HUES6 (cell line): ENCODE measurements at regions not wholly inside any gene's neighbourhood (a gene's known extent, or its start where the extent isn't known, plus 50 kb on each side); places are given as distances from the start of the nearest gene placed in this dataset.

Experiments
- H3K27ac ChIP-seq: 2 replicates; pipeline ENCODE4 v1.7.0; 2013; ENCODE audit warnings: low read depth, mild to moderate bottlenecking, low read length, inconsistent platforms
- H3K27me3 ChIP-seq: 2 replicates; pipeline ENCODE4 v1.6.1; 2013; ENCODE audit warnings: low read length; ENCODE audit not compliant: control insufficient read depth, insufficient read depth
- H3K36me3 ChIP-seq: 2 replicates; pipeline ENCODE4 v1.6.1; 2013; ENCODE audit warnings: low read length; ENCODE audit not compliant: control insufficient read depth, insufficient read depth
- H3K4me1 ChIP-seq: 2 replicates; pipeline ENCODE4 v1.6.1; 2013; ENCODE audit warnings: low read length; ENCODE audit not compliant: control insufficient read depth, insufficient read depth
- H3K4me3 ChIP-seq: 2 replicates; pipeline ENCODE4 v1.5.1; 2013; ENCODE audit warnings: low read depth, low read length
- H3K9ac ChIP-seq: one replicate; pipeline ENCODE4 v1.6.1; 2013; ENCODE audit warnings: mild to moderate bottlenecking, low read length
- H3K9me3 ChIP-seq: 2 replicates; pipeline ENCODE4 v1.6.1; 2013; ENCODE audit warnings: low read depth, low read length; ENCODE audit not compliant: control insufficient read depth, insufficient read depth

DNA sequence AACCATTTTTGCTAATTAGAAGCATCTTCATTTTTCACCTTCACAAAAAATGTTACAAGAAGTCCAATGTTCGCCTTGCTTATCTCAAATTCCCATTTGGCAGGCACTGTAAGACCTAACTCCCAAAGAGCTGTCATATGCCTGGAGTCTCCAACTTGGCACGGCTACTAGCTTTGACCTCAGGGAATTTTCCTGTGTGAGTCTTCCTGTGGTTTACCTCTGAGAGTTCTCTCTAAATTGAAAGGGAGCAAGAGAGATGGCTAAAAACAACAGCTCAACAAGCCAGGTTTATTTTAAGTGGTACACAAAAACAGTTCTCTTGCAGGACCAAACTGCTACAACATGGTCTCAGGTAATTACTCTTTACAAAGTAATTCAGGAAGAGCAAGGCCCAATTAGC, 756.0 kb upstream of the ADGRL2 start:
- Histone ChIP-seq H3K9ac (no peak overlapping the region), H3K36me3 (no peaks in the 10 kb centered on the region)

DNA sequence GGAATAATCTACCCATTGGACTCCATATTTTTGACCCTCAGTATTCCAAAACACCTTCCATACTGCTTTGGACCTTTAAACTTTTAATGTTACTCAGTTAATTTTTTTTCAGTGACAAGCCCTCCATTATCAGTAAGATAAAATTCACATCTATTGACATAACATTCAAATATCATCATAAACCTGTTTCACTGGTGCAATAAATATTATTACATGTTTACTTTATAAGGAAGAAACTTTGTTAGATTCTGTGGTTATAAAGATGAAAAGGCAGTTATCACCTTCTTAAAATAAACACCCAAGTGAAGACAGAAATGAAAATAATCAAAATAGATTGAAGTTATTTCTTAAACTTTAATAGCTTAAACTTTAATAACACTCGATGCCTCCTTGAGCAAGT, 758.5 kb upstream of the ADGRL2 start:
- Histone ChIP-seq H3K36me3 (no peaks in the 10 kb centered on the region), H3K9me3 (no peaks in the 10 kb centered on the region), H3K9ac (no peak overlapping the region), H3K4me3 (no peak overlapping the region), H3K4me1 (peaks cover 12% of the 10 kb centered on the region; the same call in 1 of the 2 replicates), H3K27me3 (no peaks in the 10 kb centered on the region), H3K27ac (no peak overlapping the region)

More for the DNA sequence above, 756.0 kb upstream of the ADGRL2 start:
- H3K9me3 ChIP-seq: no peaks in the 10 kb centered on the region
- peaks cover 12% of the 10 kb centered on the region; the same call in 1 of the 2 replicates for H3K4me1 ChIP-seq
- no peak overlapping the region for H3K27ac ChIP-seq
- H3K4me3 ChIP-seq: no peak overlapping the region
- no peaks in the 10 kb centered on the region for H3K27me3 ChIP-seq

DNA sequence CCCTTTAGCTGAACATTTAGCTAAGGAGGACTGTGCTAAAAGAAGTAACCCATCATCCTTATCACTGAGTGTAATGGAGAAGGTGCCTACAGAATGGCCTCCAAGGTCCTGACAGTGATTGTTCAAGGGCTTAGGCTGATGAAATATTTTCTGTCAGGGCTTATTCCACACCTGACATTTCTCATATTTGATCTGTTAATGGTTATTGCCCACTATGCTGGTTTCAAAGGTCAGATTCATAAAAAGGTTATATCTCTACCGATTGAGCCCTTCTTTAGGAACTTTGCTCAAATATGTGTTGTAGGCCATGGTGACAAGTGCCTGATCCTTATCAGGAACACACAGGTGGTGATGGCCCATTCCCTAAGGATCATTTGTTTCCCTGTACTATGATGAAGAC, 766.4 kb upstream of the ADGRL2 start:
- Histone ChIP-seq H3K9ac (no peak overlapping the region), H3K4me1 (no peaks in the 10 kb centered on the region), H3K9me3 (no peaks in the 10 kb centered on the region), H3K27ac (no peak overlapping the region), H3K36me3 (no peaks in the 10 kb centered on the region), H3K27me3 (no peaks in the 10 kb centered on the region), H3K4me3 (no peak overlapping the region)

DNA sequence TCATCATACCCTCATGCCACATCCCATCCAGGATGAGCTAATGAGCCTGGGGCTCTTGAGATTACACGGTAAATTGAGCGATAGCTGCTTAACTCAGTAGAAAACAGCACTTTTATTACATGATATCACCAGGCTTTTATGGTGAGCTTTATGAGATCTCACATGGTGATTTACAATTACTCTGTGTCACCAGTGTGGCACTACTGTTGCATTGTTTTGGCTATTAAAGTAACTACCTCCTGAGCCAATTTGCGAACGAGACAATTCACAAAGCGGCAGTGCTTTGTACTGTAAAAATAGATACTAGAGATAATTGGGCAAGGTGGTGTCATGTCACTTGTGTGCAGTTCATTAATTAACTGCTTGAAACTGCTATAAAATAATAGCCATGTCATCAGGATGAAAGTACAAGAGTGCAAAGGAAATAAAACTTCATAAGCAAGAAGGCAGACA, 767.7 kb upstream of the ADGRL2 start:
- no peak overlapping the region for H3K27ac ChIP-seq

DNA sequence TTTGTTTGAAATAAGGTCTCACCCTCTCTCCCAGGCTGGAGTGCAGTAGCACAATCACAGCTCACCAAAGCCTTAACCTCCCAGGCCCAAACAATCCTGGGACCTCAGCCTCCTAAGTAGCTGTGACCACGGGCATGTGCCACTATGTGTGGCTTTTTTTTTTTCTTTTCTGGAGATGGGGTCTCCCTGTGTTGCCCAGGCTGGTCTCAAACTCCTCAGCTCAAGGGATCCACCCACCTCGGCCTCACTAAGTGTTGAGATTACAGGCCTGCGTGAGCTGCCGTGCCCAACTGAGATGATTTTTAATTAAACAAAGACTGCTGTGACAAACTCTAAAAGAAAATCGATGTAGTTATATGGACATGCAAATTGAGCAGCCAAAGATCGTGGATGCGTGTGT, 768.4 kb upstream of the ADGRL2 start:
- Histone ChIP-seq H3K27me3 (no peaks in the 10 kb centered on the region), H3K9ac (no peak overlapping the region), H3K4me3 (no peak overlapping the region), H3K27ac (no peak overlapping the region), H3K9me3 (no peaks in the 10 kb centered on the region), H3K36me3 (no peaks in the 10 kb centered on the region), H3K4me1 (no peaks in the 10 kb centered on the region)

More for the DNA sequence above, 767.7 kb upstream of the ADGRL2 start:
- Histone ChIP-seq H3K27me3 (no peaks in the 10 kb centered on the region), H3K9ac (no peak overlapping the region), H3K36me3 (no peaks in the 10 kb centered on the region), H3K4me3 (no peak overlapping the region), H3K9me3 (no peaks in the 10 kb centered on the region), H3K4me1 (no peaks in the 10 kb centered on the region)

DNA sequence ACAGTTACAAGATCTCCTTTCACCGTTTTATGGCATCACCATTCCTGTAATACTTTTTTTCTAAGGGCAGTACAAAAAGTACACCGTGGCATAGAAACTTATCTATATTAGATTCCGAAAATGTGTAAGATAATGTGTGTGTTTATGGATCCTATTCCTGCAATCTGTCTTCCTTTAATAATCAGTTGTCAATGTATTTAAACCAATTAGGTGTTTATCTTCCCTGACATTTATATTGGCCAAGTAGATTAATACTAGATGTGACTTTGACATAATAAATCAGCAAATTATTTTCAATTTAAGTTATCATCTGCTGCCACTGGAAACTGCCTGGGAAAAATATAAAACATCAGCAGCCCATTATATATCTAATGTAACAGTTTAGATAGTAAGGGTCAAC, 770.3 kb upstream of the ADGRL2 start:
- Histone ChIP-seq H3K9ac (no peak overlapping the region), H3K9me3 (no peaks in the 10 kb centered on the region), H3K27ac (no peak overlapping the region), H3K36me3 (no peaks in the 10 kb centered on the region), H3K4me3 (no peak overlapping the region), H3K27me3 (no peaks in the 10 kb centered on the region), H3K4me1 (no peaks in the 10 kb centered on the region)

DNA sequence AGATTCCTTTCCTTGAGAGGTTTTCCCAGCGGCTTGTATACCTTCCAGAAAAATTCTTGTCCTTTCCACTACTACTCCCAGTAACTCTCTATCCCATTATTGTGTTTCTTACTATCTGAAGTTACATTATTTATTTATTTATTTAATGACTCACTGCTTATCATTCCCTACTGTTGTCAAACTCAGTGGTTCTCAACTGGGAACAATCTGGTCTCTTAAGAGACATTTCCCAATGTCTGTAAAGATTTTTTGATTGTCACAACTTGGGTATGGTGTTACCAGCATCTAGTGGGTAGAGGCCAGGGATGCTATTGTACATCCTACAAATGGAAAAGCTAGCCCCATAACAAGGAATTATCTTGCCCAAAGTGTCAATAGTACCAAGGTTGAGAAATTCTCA, 771.5 kb upstream of the ADGRL2 start:
- Histone ChIP-seq H3K4me3 (no peak overlapping the region), H3K27ac (no peak overlapping the region), H3K4me1 (no peaks in the 10 kb centered on the region), H3K9me3 (no peaks in the 10 kb centered on the region), H3K36me3 (no peaks in the 10 kb centered on the region), H3K27me3 (no peaks in the 10 kb centered on the region), H3K9ac (no peak overlapping the region)

DNA sequence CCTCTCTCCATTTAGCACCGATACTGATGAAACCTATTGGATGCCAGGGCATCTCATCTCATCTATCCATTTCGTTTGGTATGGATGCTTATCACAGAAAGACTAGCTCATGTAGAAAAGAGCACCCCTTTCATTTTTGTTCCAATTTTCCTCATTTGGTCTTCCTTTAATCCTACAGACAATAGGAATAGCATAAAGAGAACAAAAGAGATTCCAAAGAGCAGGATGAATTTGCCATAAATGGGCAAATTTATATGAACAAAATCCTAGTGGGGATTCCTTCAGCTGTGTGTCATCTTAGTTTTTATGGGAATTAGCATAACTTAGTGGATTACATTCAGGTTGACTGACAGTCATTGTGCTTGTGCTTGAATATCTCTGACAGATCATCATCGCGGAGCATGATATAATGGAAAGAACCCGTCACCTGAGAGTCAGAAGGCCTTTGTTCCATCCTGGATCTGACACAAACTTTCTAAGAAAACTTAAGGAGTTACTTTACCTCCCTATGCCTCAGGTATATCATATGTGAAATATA, 777.5 kb upstream of the ADGRL2 start:
- 0 out of 2 replicates have a peak, but pooled peaks cover 4% of the 10 kb centered on the region for H3K4me1 ChIP-seq
- no peaks in the 10 kb centered on the region for H3K36me3 ChIP-seq
- H3K9ac ChIP-seq: no peak overlapping the region
- no peak overlapping the region for H3K27ac ChIP-seq
- no peaks in the 10 kb centered on the region for H3K9me3 ChIP-seq
- no peak overlapping the region for H3K4me3 ChIP-seq
- peaks cover 28% of the 10 kb centered on the region for H3K27me3 ChIP-seq

DNA sequence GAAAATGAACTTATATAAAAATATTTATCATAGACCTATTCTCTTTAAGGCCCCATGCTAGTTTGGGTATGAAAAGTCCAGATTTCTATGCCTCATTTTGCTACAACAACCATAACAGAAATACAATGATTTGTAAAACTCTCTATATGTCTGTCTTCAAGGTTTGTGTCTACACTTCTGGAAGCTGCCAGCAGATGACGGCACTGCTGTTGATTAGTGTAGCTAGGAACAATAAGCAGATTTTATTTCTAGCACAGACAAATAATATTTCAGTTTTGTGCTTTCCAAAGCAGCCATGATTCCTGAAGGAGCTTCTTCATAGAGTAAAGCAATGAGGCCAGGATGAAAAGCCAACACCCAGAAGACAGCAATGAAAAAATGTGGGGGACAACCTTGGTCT, 779.6 kb upstream of the ADGRL2 start:
- Histone ChIP-seq H3K9ac (no peak overlapping the region), H3K36me3 (no peaks in the 10 kb centered on the region), H3K27me3 (peaks cover 28% of the 10 kb centered on the region), H3K4me3 (no peak overlapping the region), H3K4me1 (0 out of 2 replicates have a peak, but pooled peaks cover 4% of the 10 kb centered on the region), H3K9me3 (no peaks in the 10 kb centered on the region), H3K27ac (no peak overlapping the region)

DNA sequence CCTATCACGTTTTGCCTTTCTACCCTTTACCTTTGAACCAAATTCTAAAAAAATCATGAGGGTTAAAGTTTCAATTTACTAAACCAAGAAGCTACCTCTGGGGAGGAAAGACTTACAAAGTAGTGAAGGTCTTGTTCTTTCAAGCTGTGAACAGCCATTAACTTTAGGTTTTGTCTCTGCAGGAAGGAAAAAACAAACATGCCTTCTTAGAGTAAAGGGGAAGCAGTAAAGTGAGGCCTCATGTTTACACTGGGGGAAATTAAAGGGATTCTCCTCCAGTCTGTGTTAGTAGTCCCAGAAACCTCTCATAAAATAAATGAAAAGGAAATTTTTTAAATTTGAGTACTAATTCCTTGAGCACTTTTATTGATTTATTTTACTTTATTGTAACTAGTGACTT, 780.2 kb upstream of the ADGRL2 start:
- H3K4me1 ChIP-seq: 0 out of 2 replicates have a peak, but pooled peaks cover 4% of the 10 kb centered on the region
- H3K27ac ChIP-seq: no peak overlapping the region
- H3K9ac ChIP-seq: no peak overlapping the region
- no peaks in the 10 kb centered on the region for H3K36me3 ChIP-seq
- peaks cover 28% of the 10 kb centered on the region for H3K27me3 ChIP-seq
- H3K9me3 ChIP-seq: no peaks in the 10 kb centered on the region
- H3K4me3 ChIP-seq: no peak overlapping the region

DNA sequence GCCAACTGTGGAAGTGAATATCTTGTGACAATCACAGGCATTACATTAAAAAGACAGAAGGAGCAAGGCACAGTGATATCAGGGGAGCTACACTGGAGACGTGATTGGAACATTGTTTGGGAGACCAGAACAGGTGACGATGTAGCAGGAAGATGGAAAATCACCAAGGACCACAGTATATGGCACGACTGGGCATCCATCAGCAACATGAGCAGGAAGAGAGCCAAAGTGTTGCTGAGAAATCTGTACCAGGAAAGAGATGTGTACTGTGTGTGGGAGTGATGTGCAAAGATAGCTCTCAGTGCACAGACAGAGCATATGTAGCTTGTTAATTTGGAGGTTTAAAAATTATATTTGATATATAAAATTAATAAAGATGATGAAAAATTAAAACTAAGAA, 790.6 kb upstream of the ADGRL2 start:
- H3K36me3 ChIP-seq: no peaks in the 10 kb centered on the region
- no peaks in the 10 kb centered on the region for H3K27me3 ChIP-seq
- H3K9me3 ChIP-seq: no peaks in the 10 kb centered on the region
- H3K4me1 ChIP-seq: no peaks in the 10 kb centered on the region; the same call in 1 of the 2 replicates
- H3K9ac ChIP-seq: no peak overlapping the region
- H3K4me3 ChIP-seq: no peak overlapping the region
- H3K27ac ChIP-seq: no peak overlapping the region

DNA sequence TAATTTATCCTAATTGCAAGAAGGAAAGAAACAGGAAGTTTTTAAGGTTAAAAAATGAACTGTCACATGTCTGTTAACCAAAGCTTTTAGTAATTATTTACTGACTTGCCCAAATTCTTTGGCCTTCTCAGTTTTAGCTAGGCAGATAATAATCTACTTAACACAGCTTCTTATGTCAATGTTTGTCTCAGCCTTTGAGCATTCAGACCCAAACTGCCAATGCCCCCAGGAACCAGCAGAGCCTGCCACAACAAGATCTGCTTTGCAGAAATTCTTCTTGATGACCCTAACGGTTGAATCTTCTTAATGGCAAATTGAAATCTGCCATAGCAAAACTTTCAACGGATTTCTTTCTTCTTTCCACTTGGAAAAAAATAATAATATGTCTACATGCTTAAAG, 792.4 kb upstream of the ADGRL2 start:
- Histone ChIP-seq H3K4me3 (no peak overlapping the region), H3K9ac (no peak overlapping the region), H3K9me3 (no peaks in the 10 kb centered on the region), H3K36me3 (no peaks in the 10 kb centered on the region), H3K27me3 (no peaks in the 10 kb centered on the region), H3K4me1 (no peaks in the 10 kb centered on the region), H3K27ac (no peak overlapping the region)
